ENCODE measurements at regions not wholly inside any gene's neighbourhood (a gene's known extent, or its start where the extent isn't known, plus 50 kb on each side); places are given as distances from the start of the nearest gene placed in this dataset.

DNA sequence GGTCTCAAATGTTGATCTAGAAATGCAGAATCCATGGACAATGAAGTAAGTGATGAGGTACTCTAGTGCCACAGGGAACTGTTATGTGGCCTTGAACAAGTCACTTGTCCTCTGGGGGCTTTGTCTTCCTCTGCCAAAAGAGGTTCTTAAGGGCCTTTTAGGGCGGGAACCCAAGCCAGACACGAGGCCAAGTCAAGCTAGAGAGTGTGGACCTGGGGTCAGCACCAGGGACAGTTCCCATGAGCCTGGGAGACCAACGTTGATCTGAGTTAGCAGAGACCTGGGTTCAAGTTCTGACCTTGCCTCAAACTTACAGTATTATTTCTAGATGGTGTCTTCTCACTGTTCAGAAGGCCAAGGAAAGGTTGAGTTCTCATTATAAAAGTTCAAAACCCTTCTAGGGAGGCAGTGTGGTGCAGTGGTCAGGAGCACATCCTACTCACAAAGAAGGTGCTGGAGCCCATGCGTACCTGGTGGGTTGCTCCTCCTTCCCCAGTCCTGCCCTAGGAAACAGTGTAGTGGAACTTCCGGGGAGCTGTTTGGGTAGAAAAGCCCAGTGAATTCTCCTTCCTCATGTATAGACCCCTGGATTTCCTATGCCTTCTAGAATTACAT, 121.5 kb downstream of the CHST1 start:
- Histone ChIP-seq H3K4ac (ENCODE audit: low read length) (no peak overlapping the region), H4K91ac (ENCODE audit: low read depth, low read length, poor library complexity) (no peak overlapping the region), H3K14ac (ENCODE audit: low read length) (no peak overlapping the region), H3K9me3 (replicated peaks in 1 of 2; ENCODE audit: control insufficient read depth in 2 of 2, insufficient read depth in 1 of 2, low read depth in 1 of 2, low read length in 2 of 2) (no peaks in the 10 kb centered on the region), H3K36me3 (replicated peaks in 1 of 2; ENCODE audit: control insufficient read depth in 2 of 2, insufficient read depth in 2 of 2, low read length in 2 of 2) (no peaks in the 10 kb centered on the region), H2BK120ac (ENCODE audit: low read depth, low read length) (no peak overlapping the region), H2BK5ac (ENCODE audit: low read length) (no peak overlapping the region), H3K18ac (ENCODE audit: low read length) (no peak overlapping the region), H4K8ac (ENCODE audit: low read depth, low read length) (no peak overlapping the region), H3K23ac (ENCODE audit: low read depth, low read length, poor library complexity) (no peak overlapping the region), H2AK5ac (ENCODE audit: low read depth, low read length) (no peak overlapping the region), H3K4me1 (ENCODE audit: control insufficient read depth in 2 of 2, insufficient read depth in 1 of 2, low read depth in 1 of 2, low read length in 2 of 2) (no peaks in the 10 kb centered on the region), H3K4me3 (ENCODE audit: low read length in 2 of 2) (no peak overlapping the region), H2AFZ (ENCODE audit: low read length) (no peak overlapping the region), H3K27me3 (ENCODE audit: control insufficient read depth in 3 of 3, insufficient read depth in 3 of 3, low read depth in 1 of 3, low read length in 3 of 3) (no peaks in the 10 kb centered on the region), H3K27ac (replicated peaks; ENCODE audit: low read length) (no peak overlapping the region), H3K4me2 (ENCODE audit: insufficient read depth, low read length, poor library complexity, severe bottlenecking) (no peak overlapping the region), H3K79me1 (ENCODE audit: low read depth, low read length) (no peaks in the 10 kb centered on the region), H2BK15ac (ENCODE audit: low read length) (no peak overlapping the region), H3K9ac (ENCODE audit: low read depth, low read length, poor library complexity) (no peak overlapping the region), H2BK12ac (ENCODE audit: low read length) (no peak overlapping the region)
- no CpG with 5 or more reads among the region's 5 CpGs for WGBS, 2 donors (ENCODE audit: extremely low coverage in 2 of 2, insufficient read length in 2 of 2, insufficient replicate concordance in 1 of 2)
- peak; percentile 47 for DNase-seq (ENCODE audit: low spot score)

DNA sequence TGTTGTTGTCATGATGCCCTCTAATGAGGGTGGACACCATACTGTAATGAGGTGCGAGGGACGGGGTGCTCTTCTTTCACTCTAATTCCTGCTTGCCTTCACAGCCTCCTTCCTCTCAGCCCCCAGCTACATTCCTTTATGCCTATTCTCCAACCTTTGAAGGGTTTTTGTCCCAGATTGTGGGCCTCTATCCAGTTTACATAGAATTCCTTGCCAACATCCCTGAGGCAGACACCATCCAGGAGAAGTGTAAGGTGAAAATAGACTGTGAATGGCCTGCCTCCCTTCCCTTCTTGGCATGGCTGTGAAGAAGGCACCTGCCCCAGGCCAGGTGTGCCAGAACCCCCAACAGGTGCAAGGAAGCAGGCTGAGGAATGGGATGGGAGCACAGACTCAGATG, 122.3 kb downstream of the CHST1 start:
- H3K4me1 ChIP-seq (ENCODE audit: control insufficient read depth in 2 of 2, insufficient read depth in 1 of 2, low read depth in 1 of 2, low read length in 2 of 2), result no peaks in the 10 kb centered on the region
- no peaks in the 10 kb centered on the region for H3K27me3 ChIP-seq (ENCODE audit: control insufficient read depth in 3 of 3, insufficient read depth in 3 of 3, low read depth in 1 of 3, low read length in 3 of 3)
- H3K23ac ChIP-seq (ENCODE audit: low read depth, low read length, poor library complexity), result no peak overlapping the region
- H2BK120ac ChIP-seq (ENCODE audit: low read depth, low read length), result no peak overlapping the region
- H2BK5ac ChIP-seq (ENCODE audit: low read length), result no peak overlapping the region
- H2AFZ ChIP-seq (ENCODE audit: low read length), result no peak overlapping the region
- H3K4me2 ChIP-seq (ENCODE audit: insufficient read depth, low read length, poor library complexity, severe bottlenecking), result no peak overlapping the region
- H2AK5ac ChIP-seq (ENCODE audit: low read depth, low read length), result no peak overlapping the region
- no peak overlapping the region for H4K91ac ChIP-seq (ENCODE audit: low read depth, low read length, poor library complexity)
- no peak overlapping the region for H3K4ac ChIP-seq (ENCODE audit: low read length)
- H3K14ac ChIP-seq (ENCODE audit: low read length), result no peak overlapping the region
- no peak overlapping the region for H3K9ac ChIP-seq (ENCODE audit: low read depth, low read length, poor library complexity)
- no CpG with 5 or more reads among the region's 2 CpGs for WGBS, 2 donors (ENCODE audit: extremely low coverage in 2 of 2, insufficient read length in 2 of 2, insufficient replicate concordance in 1 of 2)
- no peak overlapping the region for H3K4me3 ChIP-seq (ENCODE audit: low read length in 2 of 2)
- H3K18ac ChIP-seq (ENCODE audit: low read length), result no peak overlapping the region
- no peaks in the 10 kb centered on the region for H3K79me1 ChIP-seq (ENCODE audit: low read depth, low read length)
- H3K27ac ChIP-seq (replicated peaks; ENCODE audit: low read length), result no peak overlapping the region
- no peaks in the 10 kb centered on the region for H3K9me3 ChIP-seq (replicated peaks in 1 of 2; ENCODE audit: control insufficient read depth in 2 of 2, insufficient read depth in 1 of 2, low read depth in 1 of 2, low read length in 2 of 2)
- no peak for DNase-seq (ENCODE audit: low spot score)
- no peak overlapping the region for H4K8ac ChIP-seq (ENCODE audit: low read depth, low read length)
- no peaks in the 10 kb centered on the region for H3K36me3 ChIP-seq (replicated peaks in 1 of 2; ENCODE audit: control insufficient read depth in 2 of 2, insufficient read depth in 2 of 2, low read length in 2 of 2)
- no peak overlapping the region for H2BK15ac ChIP-seq (ENCODE audit: low read length)
- H2BK12ac ChIP-seq (ENCODE audit: low read length), result no peak overlapping the region

- no peak overlapping the region for H3K9ac ChIP-seq (ENCODE audit: low read depth, low read length, poor library complexity)
- H3K23ac ChIP-seq (ENCODE audit: low read depth, low read length, poor library complexity), result peak overlapping the region; percentile 19
- H4K91ac ChIP-seq (ENCODE audit: low read depth, low read length, poor library complexity), result no peak overlapping the region
- H3K4me3 ChIP-seq (ENCODE audit: low read length in 2 of 2), result no peak overlapping the region
- no peak for DNase-seq (ENCODE audit: low spot score)
- H4K8ac ChIP-seq (ENCODE audit: low read depth, low read length), result no peak overlapping the region
- H2BK12ac ChIP-seq (ENCODE audit: low read length), result no peak overlapping the region
- H3K27me3 ChIP-seq (ENCODE audit: control insufficient read depth in 3 of 3, insufficient read depth in 3 of 3, low read depth in 1 of 3, low read length in 3 of 3), result peaks cover 0 to 2% (median 0%) of the 10 kb centered on the region in 3 experiments
- H2BK15ac ChIP-seq (ENCODE audit: low read length), result no peak overlapping the region
- no peak overlapping the region for H3K4me2 ChIP-seq (ENCODE audit: insufficient read depth, low read length, poor library complexity, severe bottlenecking)
- H3K27ac ChIP-seq (replicated peaks; ENCODE audit: low read length), result no peak overlapping the region
- H3K4ac ChIP-seq (ENCODE audit: low read length), result no peak overlapping the region
- H3K79me1 ChIP-seq (ENCODE audit: low read depth, low read length), result no peaks in the 10 kb centered on the region
- no peak overlapping the region for H3K18ac ChIP-seq (ENCODE audit: low read length)
- H2AFZ ChIP-seq (ENCODE audit: low read length), result no peak overlapping the region
- H2AK5ac ChIP-seq (ENCODE audit: low read depth, low read length), result no peak overlapping the region
- no peak overlapping the region for H2BK120ac ChIP-seq (ENCODE audit: low read depth, low read length)
- no peaks in the 10 kb centered on the region for H3K36me3 ChIP-seq (replicated peaks in 1 of 2; ENCODE audit: control insufficient read depth in 2 of 2, insufficient read depth in 2 of 2, low read length in 2 of 2)
- WGBS, 2 donors (ENCODE audit: extremely low coverage in 2 of 2, insufficient read length in 2 of 2, insufficient replicate concordance in 1 of 2), result no CpG with 5 or more reads among the region's 10 CpGs
- H3K4me1 ChIP-seq (ENCODE audit: control insufficient read depth in 2 of 2, insufficient read depth in 1 of 2, low read depth in 1 of 2, low read length in 2 of 2), result no peaks in the 10 kb centered on the region
- H3K14ac ChIP-seq (ENCODE audit: low read length), result no peak overlapping the region
- H2BK5ac ChIP-seq (ENCODE audit: low read length), result no peak overlapping the region
- H3K9me3 ChIP-seq (replicated peaks in 1 of 2; ENCODE audit: control insufficient read depth in 2 of 2, insufficient read depth in 1 of 2, low read depth in 1 of 2, low read length in 2 of 2), result no peaks in the 10 kb centered on the region
Measured at GRCh38 chr11:45541693-45542434, 123.6 kb downstream of the CHST1 start.

DNA sequence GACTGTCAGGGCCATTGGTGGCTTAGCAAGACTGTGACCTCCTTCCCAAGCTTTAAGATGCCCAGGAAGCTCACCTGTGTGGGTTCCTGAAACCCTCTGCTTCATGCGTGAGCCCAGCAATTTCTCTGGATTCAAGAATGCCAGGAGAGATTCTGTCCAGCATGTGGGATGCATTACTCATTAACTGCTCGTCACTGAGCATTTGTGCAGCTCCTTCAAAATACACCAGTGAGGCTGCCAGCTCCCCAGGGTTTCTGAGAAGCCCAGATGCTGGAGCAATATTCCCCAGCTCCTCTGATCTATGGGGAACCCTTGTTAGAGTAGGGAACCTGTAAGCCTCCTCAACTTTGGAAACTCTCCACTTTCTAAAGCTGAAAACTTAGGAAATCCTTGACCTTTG, 126.5 kb downstream of the CHST1 start:
- no peak overlapping the region for H2BK120ac ChIP-seq (ENCODE audit: low read depth, low read length)
- H3K4ac ChIP-seq (ENCODE audit: low read length), result no peak overlapping the region
- no peak overlapping the region for H3K9ac ChIP-seq (ENCODE audit: low read depth, low read length, poor library complexity)
- no peak overlapping the region for H4K8ac ChIP-seq (ENCODE audit: low read depth, low read length)
- H3K4me3 ChIP-seq (ENCODE audit: low read length in 2 of 2), result no peak overlapping the region
- no peaks in the 10 kb centered on the region for H3K36me3 ChIP-seq (replicated peaks in 1 of 2; ENCODE audit: control insufficient read depth in 2 of 2, insufficient read depth in 2 of 2, low read length in 2 of 2)
- DNase-seq (ENCODE audit: low spot score), result no peak
- no peaks in the 10 kb centered on the region for H3K79me1 ChIP-seq (ENCODE audit: low read depth, low read length)
- no peak overlapping the region for H2AFZ ChIP-seq (ENCODE audit: low read length)
- H2BK12ac ChIP-seq (ENCODE audit: low read length), result no peak overlapping the region
- peaks cover 0 to 1% of the 10 kb centered on the region in 2 donors for H3K4me1 ChIP-seq (ENCODE audit: control insufficient read depth in 2 of 2, insufficient read depth in 1 of 2, low read depth in 1 of 2, low read length in 2 of 2)
- H2BK5ac ChIP-seq (ENCODE audit: low read length), result no peak overlapping the region
- H3K4me2 ChIP-seq (ENCODE audit: insufficient read depth, low read length, poor library complexity, severe bottlenecking), result no peak overlapping the region
- no peak overlapping the region for H3K27ac ChIP-seq (replicated peaks; ENCODE audit: low read length)
- H4K91ac ChIP-seq (ENCODE audit: low read depth, low read length, poor library complexity), result no peak overlapping the region
- no peaks in the 10 kb centered on the region for H3K9me3 ChIP-seq (replicated peaks in 1 of 2; ENCODE audit: control insufficient read depth in 2 of 2, insufficient read depth in 1 of 2, low read depth in 1 of 2, low read length in 2 of 2)
- H2AK5ac ChIP-seq (ENCODE audit: low read depth, low read length), result no peak overlapping the region
- H3K27me3 ChIP-seq (ENCODE audit: control insufficient read depth in 3 of 3, insufficient read depth in 3 of 3, low read depth in 1 of 3, low read length in 3 of 3), result peaks cover 0 to 2% (median 0%) of the 10 kb centered on the region in 3 experiments
- no peak overlapping the region for H2BK15ac ChIP-seq (ENCODE audit: low read length)
- H3K23ac ChIP-seq (ENCODE audit: low read depth, low read length, poor library complexity), result no peak overlapping the region
- no peak overlapping the region for H3K18ac ChIP-seq (ENCODE audit: low read length)
- H3K14ac ChIP-seq (ENCODE audit: low read length), result no peak overlapping the region
- no CpG with 5 or more reads among the region's 2 CpGs for WGBS, 2 donors (ENCODE audit: extremely low coverage in 2 of 2, insufficient read length in 2 of 2, insufficient replicate concordance in 1 of 2)

All from neuronal stem cell (in vitro differentiated cells).